H1 (cell line): ENCODE measurements at regions not wholly inside any gene's neighbourhood (a gene's known extent, or its start where the extent isn't known, plus 50 kb on each side); places are given as distances from the start of the nearest gene placed in this dataset.

Experiments used
- CEBPB ChIP-seq: IDR thresholded peaks from 2 replicates; pipeline ENCODE4 v1.6.1; 2012; ENCODE audit warnings: low read depth, low read length
- PHF8 ChIP-seq: fragments of 200-600 bp; sonication (generic); conservative IDR thresholded peaks from 2 replicates; pipeline ENCODE4 v1.7.1; 2012; ENCODE audit warnings: low read depth, mild to moderate bottlenecking, inconsistent platforms, low read length, moderate library complexity
- SIN3A ChIP-seq, 2 experiments: IDR thresholded peaks in 1 of 2; conservative IDR thresholded peaks in 1 of 2; 2 replicates each; pipeline ENCODE4 v1.6.1; 2011 to 2012; ENCODE audit warnings: low read length in 2 of 2, improper control_type of control experiment in 1 of 2, low read depth in 1 of 2, mild to moderate bottlenecking in 1 of 2
- TBP ChIP-seq: IDR thresholded peaks from 2 replicates; pipeline ENCODE4 v1.6.1; 2011; ENCODE audit warnings: low read depth, low read length, improper control_type of control experiment

- no peak for TF ChIP-seq SIN3A (conservative IDR thresholded peaks at IDR 0.05 in 1 of 2, IDR thresholded peaks at IDR 0.05 in 1 of 2; ENCODE audit: low read depth in 1 of 2, low read length in 2 of 2)
- no peak for TF ChIP-seq CEBPB
- no peak for TF ChIP-seq TBP
- TF ChIP-seq PHF8, result no peak
Measured at GRCh38 chr12:66829660-66830325, 150.9 kb upstream of the GRIP1 start (continued).
